ENCODE measurements at regions not wholly inside any gene's neighbourhood (a gene's known extent, or its start where the extent isn't known, plus 50 kb on each side); places are given as distances from the start of the nearest gene placed in this dataset.
"Not testable (repeated sequence)": the region's sequence is repeated elsewhere in the genome, so short reads cannot be mapped to it uniquely, and the experiment has no call there.

- Histone ChIP-seq H3K4me1 (no peaks in the 10 kb centered on the region), H3K9me3 (no peaks in the 10 kb centered on the region), H3K27ac (no peak overlapping the region), H3K4me3 (no peak overlapping the region), H3K36me3 (no peaks in the 10 kb centered on the region), H3K27me3 (no peaks in the 10 kb centered on the region)
- 79% methylated on average over 8 of the region's 9 CpGs for WGBS (ENCODE audit: insufficient coverage, low coverage, low lambda C conversion rate, missing lambda C conversion rate)
- DNase-seq = no peak
- intact Hi-C loops (cut with DNase I) = no loop called here
- no peak for ATAC-seq
- TF ChIP-seq CTCF (IDR thresholded peaks at IDR 0.05) (no peak), POLR2A (IDR thresholded peaks at IDR 0.05) (no peak)
Observed at GRCh38 chr6:33888664-33889200, 84.9 kb upstream of the MLN start.

- no peak for TF ChIP-seq CTCF (IDR thresholded peaks at IDR 0.05)
- no peak for TF ChIP-seq POLR2A (IDR thresholded peaks at IDR 0.05)
- no peaks in the 10 kb centered on the region for H3K27me3 ChIP-seq
- DNase-seq (no peak), ATAC-seq (no peak)
- 71% methylated on average over 5 of the region's 10 CpGs for WGBS (ENCODE audit: insufficient coverage, low coverage, low lambda C conversion rate, missing lambda C conversion rate)
- no peaks in the 10 kb centered on the region for H3K36me3 ChIP-seq
- intact Hi-C loops (cut with DNase I) = no loop called here
- no peaks in the 10 kb centered on the region for H3K9me3 ChIP-seq
- H3K4me1 ChIP-seq = no peaks in the 10 kb centered on the region
- H3K27ac ChIP-seq = no peak overlapping the region
- no peak overlapping the region for H3K4me3 ChIP-seq
Observed at GRCh38 chr6:33888183-33888582, 84.4 kb upstream of the MLN start.

GRCh38 chr6:33886673-33887144 lies 82.9 kb upstream of the MLN start:
- no peak for TF ChIP-seq POLR2A (IDR thresholded peaks at IDR 0.05)
- no peak for TF ChIP-seq CTCF (IDR thresholded peaks at IDR 0.05)
- no peaks in the 10 kb centered on the region for H3K36me3 ChIP-seq
- DNase-seq (peak in 1 of 3 donors; percentile 23), ATAC-seq (no peak)
- no peaks in the 10 kb centered on the region for H3K9me3 ChIP-seq
- no peaks in the 10 kb centered on the region for H3K27me3 ChIP-seq
- intact Hi-C loops (cut with DNase I) = no loop called here
- H3K4me1 ChIP-seq = no peaks in the 10 kb centered on the region
- H3K4me3 ChIP-seq = no peak overlapping the region
- no peak overlapping the region for H3K27ac ChIP-seq
- WGBS (ENCODE audit: insufficient coverage, low coverage, low lambda C conversion rate, missing lambda C conversion rate) = 34% methylated on average over 8 of the region's 11 CpGs

GRCh38 chr6:33885132-33886057 lies 81.6 kb upstream of the MLN start:
- 89% methylated on average over 3 of the region's 5 CpGs for WGBS (ENCODE audit: insufficient coverage, low coverage, low lambda C conversion rate, missing lambda C conversion rate)
- peak in 1 of 4 donors; percentile 76 for ATAC-seq

GRCh38 chr6:33883621-33884020 lies 79.8 kb upstream of the MLN start:
- ATAC-seq; intact Hi-C loops (cut with DNase I); H3K4me3 ChIP-seq; H3K4me1 ChIP-seq; H3K27ac ChIP-seq; H3K36me3 ChIP-seq; H3K27me3 ChIP-seq; H3K9me3 ChIP-seq: not testable (repeated sequence)
- WGBS (ENCODE audit: insufficient coverage, low coverage, low lambda C conversion rate, missing lambda C conversion rate) = 78% methylated on average over 4 of the region's 4 CpGs
- DNase-seq = peak in 1 of 3 donors; percentile 12

More at GRCh38 chr6:33885132-33886057, 81.6 kb upstream of the MLN start:
- H3K36me3 ChIP-seq = no peaks in the 10 kb centered on the region
- intact Hi-C loops (cut with DNase I) = no loop called here
- DNase-seq = peak in 1 of 3 donors; percentile 23
- no peaks in the 10 kb centered on the region for H3K4me1 ChIP-seq
- no peaks in the 10 kb centered on the region for H3K9me3 ChIP-seq
- no peaks in the 10 kb centered on the region for H3K27me3 ChIP-seq
- no peak for TF ChIP-seq CTCF (IDR thresholded peaks at IDR 0.05)
- TF ChIP-seq POLR2A (IDR thresholded peaks at IDR 0.05) = no peak
- H3K4me3 ChIP-seq = no peak overlapping the region
- no peak overlapping the region for H3K27ac ChIP-seq
